ENCODE measurements at regions not wholly inside any gene's neighbourhood (a gene's known extent, or its start where the extent isn't known, plus 50 kb on each side); places are given as distances from the start of the nearest gene placed in this dataset.

GRCh38 chr12:114229150-114229549, 176.8 kb downstream of the TBX5 start:
- Histone ChIP-seq H3K27ac (no peak overlapping the region), H3K36me3 (no peaks in the 10 kb centered on the region), H3K27me3 (peaks cover 0 to 8% (median 0%) of the 10 kb centered on the region in 4 donors), H3K4me1 (no peaks in the 10 kb centered on the region), H3K9me3 (no peaks in the 10 kb centered on the region), H3K4me3 (no peak overlapping the region)
- TF ChIP-seq CTCF (IDR thresholded peaks at IDR 0.05): no peak
- DNase-seq: no peak
- 27 to 48% methylated on average over 1 of the region's 1 CpG for WGBS, 2 donors
- no peak for FAIRE-seq
- intact Hi-C loops (cut with DNase I): no loop called here
- ATAC-seq: no peak

- intact Hi-C loops (cut with DNase I): no loop called here
- Histone ChIP-seq H3K9me3 (no peaks in the 10 kb centered on the region), H3K36me3 (no peaks in the 10 kb centered on the region), H3K4me3 (no peak overlapping the region), H3K27ac (no peak overlapping the region), H3K27me3 (peaks cover 0 to 8% (median 0%) of the 10 kb centered on the region in 4 donors), H3K4me1 (no peaks in the 10 kb centered on the region)
- FAIRE-seq: no peak
- WGBS, 2 donors: 50 to 60% methylated on average over 10 of the region's 10 CpGs
- no peak for ATAC-seq
- no peak for DNase-seq
- no peak for TF ChIP-seq CTCF (IDR thresholded peaks at IDR 0.05)
These were observed 179.6 kb downstream of the TBX5 start for GRCh38 chr12:114226241-114226928.

GRCh38 chr12:114221957-114222630, 183.8 kb downstream of the TBX5 start:
- H3K4me1 ChIP-seq: no peaks in the 10 kb centered on the region
- H3K4me3 ChIP-seq: no peak overlapping the region
- no peak overlapping the region for H3K27ac ChIP-seq
- ATAC-seq (no peak), DNase-seq (no peak), FAIRE-seq (no peak)
- no peaks in the 10 kb centered on the region for H3K9me3 ChIP-seq
- H3K27me3 ChIP-seq: no peaks in the 10 kb centered on the region
- TF ChIP-seq CTCF (IDR thresholded peaks at IDR 0.05): no peak
- intact Hi-C loops (cut with DNase I): no loop called here
- no peaks in the 10 kb centered on the region for H3K36me3 ChIP-seq

- no peak for ATAC-seq
- TF ChIP-seq CTCF (IDR thresholded peaks at IDR 0.05): no peak
- no peak for FAIRE-seq
- H3K27ac ChIP-seq: no peak overlapping the region
- 45 to 62% methylated on average over 8 of the region's 8 CpGs for WGBS, 2 donors
- no peak overlapping the region for H3K4me3 ChIP-seq
- no peak for DNase-seq
- H3K36me3 ChIP-seq: no peaks in the 10 kb centered on the region
- no peaks in the 10 kb centered on the region for H3K4me1 ChIP-seq
- no peaks in the 10 kb centered on the region for H3K9me3 ChIP-seq
- intact Hi-C loops (cut with DNase I): no loop called here
- no peaks in the 10 kb centered on the region for H3K27me3 ChIP-seq
These were observed 184.7 kb downstream of the TBX5 start for GRCh38 chr12:114221136-114221833.

GRCh38 chr12:114220311-114220710, 185.6 kb downstream of the TBX5 start:
- no peak for FAIRE-seq
- H3K27ac ChIP-seq: no peak overlapping the region
- H3K9me3 ChIP-seq: no peaks in the 10 kb centered on the region
- intact Hi-C loops (cut with DNase I): no loop called here
- H3K27me3 ChIP-seq: no peaks in the 10 kb centered on the region
- no peaks in the 10 kb centered on the region for H3K4me1 ChIP-seq
- no peak overlapping the region for H3K4me3 ChIP-seq
- ATAC-seq: no peak
- no peak for TF ChIP-seq CTCF (IDR thresholded peaks at IDR 0.05)
- 35 to 51% methylated on average over 3 of the region's 3 CpGs for WGBS, 2 donors
- no peak for DNase-seq
- no peaks in the 10 kb centered on the region for H3K36me3 ChIP-seq
